ENCODE measurements at regions not wholly inside any gene's neighbourhood (a gene's known extent, or its start where the extent isn't known, plus 50 kb on each side); places are given as distances from the start of the nearest gene placed in this dataset.

- no peak overlapping the region for H3K9ac ChIP-seq
- H3K4me2 ChIP-seq = no peak overlapping the region
- no peaks in the 10 kb centered on the region for H3K4me1 ChIP-seq (ENCODE audit: control insufficient read depth in 1 of 2, insufficient read depth in 2 of 2, low read depth in 1 of 2, low read length in 1 of 2)
- no peaks in the 10 kb centered on the region for H3K9me2 ChIP-seq
- no peak overlapping the region for H2AFZ ChIP-seq (ENCODE audit: low read depth)
- H3K79me2 ChIP-seq (ENCODE audit: insufficient read depth) = no peaks in the 10 kb centered on the region
- H3K27ac ChIP-seq (ENCODE audit: low read depth in 2 of 2, low read length in 1 of 2) = no peak overlapping the region
- POLR2A ChIA-PET = no interaction called here
- no peaks in the 10 kb centered on the region for H4K20me1 ChIP-seq (ENCODE audit: insufficient read depth)
- no peaks in the 10 kb centered on the region for H3K36me3 ChIP-seq (replicated peaks in 1 of 2; ENCODE audit: control insufficient read depth in 1 of 2, insufficient read depth in 2 of 2, low read length in 1 of 2)
- no peak for DNase-seq
- H3F3A ChIP-seq (replicated peaks; ENCODE audit: insufficient read depth) = no peaks in the 10 kb centered on the region
- WGBS (ENCODE audit: low lambda C conversion rate) = 43% methylated on average over 4 of the region's 5 CpGs
- CTCF ChIA-PET = no interaction called here
- no peak overlapping the region for H3K4me3 ChIP-seq (ENCODE audit: low read depth in 2 of 2, low read length in 1 of 2)
- no peaks in the 10 kb centered on the region for H3K9me3 ChIP-seq
- no peak for TF ChIP-seq FOXJ3 (CRISPR knock-in tag; IDR thresholded peaks at IDR 0.05)
- no peak for TF ChIP-seq JUND (IDR thresholded peaks at IDR 0.05)
- peaks cover 43% of the 10 kb centered on the region; the same call in 1 of the 2 replicates for H3K27me3 ChIP-seq (ENCODE audit: insufficient read depth)
Observed at GRCh38 chr7:140281960-140282359, 105.2 kb upstream of the KDM7A start.

GRCh38 chr7:140281255-140281654 lies 104.5 kb upstream of the KDM7A start:
- no peak overlapping the region for H3K4me3 ChIP-seq (ENCODE audit: low read depth in 2 of 2, low read length in 1 of 2)
- WGBS (ENCODE audit: low lambda C conversion rate) = 24% methylated on average over 3 of the region's 3 CpGs
- H3K36me3 ChIP-seq (replicated peaks in 1 of 2; ENCODE audit: control insufficient read depth in 1 of 2, insufficient read depth in 2 of 2, low read length in 1 of 2) = no peaks in the 10 kb centered on the region
- H3K4me1 ChIP-seq (ENCODE audit: control insufficient read depth in 1 of 2, insufficient read depth in 2 of 2, low read depth in 1 of 2, low read length in 1 of 2) = no peaks in the 10 kb centered on the region
- no peak overlapping the region for H3K4me2 ChIP-seq
- H4K20me1 ChIP-seq (ENCODE audit: insufficient read depth) = no peaks in the 10 kb centered on the region
- H2AFZ ChIP-seq (ENCODE audit: low read depth) = no peak overlapping the region
- no peaks in the 10 kb centered on the region for H3K79me2 ChIP-seq (ENCODE audit: insufficient read depth)
- POLR2A ChIA-PET = no interaction called here
- H3F3A ChIP-seq (replicated peaks; ENCODE audit: insufficient read depth) = no peaks in the 10 kb centered on the region
- no peaks in the 10 kb centered on the region for H3K9me2 ChIP-seq
- H3K9ac ChIP-seq = no peak overlapping the region
- TF ChIP-seq SMC3 (IDR thresholded peaks at IDR 0.05; ENCODE audit: low read depth, low read length) (no peak), NRF1 (IDR thresholded peaks at IDR 0.05; ENCODE audit: low read depth, low read length) (no peak), PBX3 (IDR thresholded peaks at IDR 0.05) (no peak), ZBTB33 (IDR thresholded peaks at IDR 0.05; ENCODE audit: borderline replicate concordance, low read depth) (no peak), GABPA (IDR thresholded peaks at IDR 0.05; ENCODE audit: low read depth) (no peak)
- TF ChIP-seq, protein P1, sequence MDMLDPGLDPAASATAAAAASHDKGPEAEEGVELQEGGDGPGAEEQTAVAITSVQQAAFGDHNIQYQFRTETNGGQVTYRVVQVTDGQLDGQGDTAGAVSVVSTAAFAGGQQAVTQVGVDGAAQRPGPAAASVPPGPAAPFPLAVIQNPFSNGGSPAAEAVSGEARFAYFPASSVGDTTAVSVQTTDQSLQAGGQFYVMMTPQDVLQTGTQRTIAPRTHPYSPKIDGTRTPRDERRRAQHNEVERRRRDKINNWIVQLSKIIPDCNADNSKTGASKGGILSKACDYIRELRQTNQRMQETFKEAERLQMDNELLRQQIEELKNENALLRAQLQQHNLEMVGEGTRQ (IDR thresholded peaks at IDR 0.05; ENCODE audit: borderline replicate concordance, low read depth, low read length) = no peak
- peaks cover 39% of the 10 kb centered on the region; the same call in 1 of the 2 replicates for H3K27me3 ChIP-seq (ENCODE audit: insufficient read depth)
- no peaks in the 10 kb centered on the region for H3K9me3 ChIP-seq
- no peak for DNase-seq
- CTCF ChIA-PET = no interaction called here
- H3K27ac ChIP-seq (ENCODE audit: low read depth in 2 of 2, low read length in 1 of 2) = no peak overlapping the region

- no peaks in the 10 kb centered on the region for H3K79me2 ChIP-seq (ENCODE audit: insufficient read depth)
- H2AFZ ChIP-seq (ENCODE audit: low read depth) = no peak overlapping the region
- no peak for DNase-seq
- no peaks in the 10 kb centered on the region for H3K9me2 ChIP-seq
- POLR2A ChIA-PET = no interaction called here
- no peaks in the 10 kb centered on the region for H3F3A ChIP-seq (replicated peaks; ENCODE audit: insufficient read depth)
- H3K27me3 ChIP-seq (ENCODE audit: insufficient read depth) = peaks cover 28% of the 10 kb centered on the region; the same call in 1 of the 2 replicates
- no peak overlapping the region for H3K4me3 ChIP-seq (ENCODE audit: low read depth in 2 of 2, low read length in 1 of 2)
- no peaks in the 10 kb centered on the region for H3K9me3 ChIP-seq
- no peaks in the 10 kb centered on the region for H3K36me3 ChIP-seq (replicated peaks in 1 of 2; ENCODE audit: control insufficient read depth in 1 of 2, insufficient read depth in 2 of 2, low read length in 1 of 2)
- H4K20me1 ChIP-seq (ENCODE audit: insufficient read depth) = no peaks in the 10 kb centered on the region
- H3K4me1 ChIP-seq (ENCODE audit: control insufficient read depth in 1 of 2, insufficient read depth in 2 of 2, low read depth in 1 of 2, low read length in 1 of 2) = no peaks in the 10 kb centered on the region; a peak in 1 of 4 replicates
- CTCF ChIA-PET = interaction anchor here (1.2 kb wide), 1 partner anchor 13 kb away, joined by 3 read pairs; no protein-coding TSS in a partner anchor
- no peak overlapping the region for H3K4me2 ChIP-seq
- no peak overlapping the region for H3K27ac ChIP-seq (ENCODE audit: low read depth in 2 of 2, low read length in 1 of 2)
- no peak overlapping the region for H3K9ac ChIP-seq
- WGBS (ENCODE audit: low lambda C conversion rate) = 69% methylated on average over 5 of the region's 5 CpGs
- no peak for TF ChIP-seq SMC3 (IDR thresholded peaks at IDR 0.05; ENCODE audit: low read depth, low read length)
- no peak for TF ChIP-seq RFX5 (IDR thresholded peaks at IDR 0.05; ENCODE audit: low read length)
- TF ChIP-seq ZBTB33 (IDR thresholded peaks at IDR 0.05; ENCODE audit: borderline replicate concordance, low read depth) = no peak
- no peak for TF ChIP-seq TEAD4 (IDR thresholded peaks at IDR 0.05; ENCODE audit: borderline replicate concordance, insufficient read depth)
- TF ChIP-seq EP300 (IDR thresholded peaks at IDR 0.05; ENCODE audit: borderline replicate concordance in 1 of 2, low read depth in 1 of 2, low read length in 1 of 2) = no peak
- no peak for TF ChIP-seq TCF12 (IDR thresholded peaks at IDR 0.05)
- TF ChIP-seq MEF2A (IDR thresholded peaks at IDR 0.05; ENCODE audit: borderline replicate concordance, low read depth) = no peak
- TF ChIP-seq MXI1 (IDR thresholded peaks at IDR 0.05; ENCODE audit: low read depth, low read length) = no peak
- no peak for TF ChIP-seq PBX3 (IDR thresholded peaks at IDR 0.05)
- no peak for TF ChIP-seq FOXJ3 (CRISPR knock-in tag; IDR thresholded peaks at IDR 0.05)
- no peak for TF ChIP-seq EZH2phosphoT487 (IDR thresholded peaks at IDR 0.05; ENCODE audit: borderline replicate concordance, low read depth)
Observed at GRCh38 chr7:140276001-140276400, 99.2 kb upstream of the KDM7A start.

Data from SK-N-SH (cell line).